ENCODE measurements at regions not wholly inside any gene's neighbourhood (a gene's known extent, or its start where the extent isn't known, plus 50 kb on each side); places are given as distances from the start of the nearest gene placed in this dataset.

- Histone ChIP-seq H2AFZ (ENCODE audit: low read depth, low read length) (no peak overlapping the region), H3K79me2 (replicated peaks; ENCODE audit: insufficient read depth, low read length) (no peaks in the 10 kb centered on the region), H3F3A (ENCODE audit: insufficient read depth, low read length, poor library complexity, severe bottlenecking) (no peaks in the 10 kb centered on the region), H3K9ac (ENCODE audit: low read length) (no peak overlapping the region), H3K9me2 (ENCODE audit: insufficient read depth, low read length) (no peaks in the 10 kb centered on the region), H3K4me3 (ENCODE audit: low read length) (no peak overlapping the region), H3K4me2 (ENCODE audit: low read length) (no peak overlapping the region), H3K36me3 (ENCODE audit: insufficient read depth, low read length) (no peaks in the 10 kb centered on the region), H3K9me3 (ENCODE audit: low read length) (no peaks in the 10 kb centered on the region), H4K20me1 (ENCODE audit: insufficient read depth) (no peaks in the 10 kb centered on the region), H3K27ac (ENCODE audit: low read length) (no peak overlapping the region), H3K27me3 (ENCODE audit: insufficient read depth, low read depth, low read length) (no peaks in the 10 kb centered on the region)
- no peak for TF ChIP-seq TAF1 (IDR thresholded peaks at IDR 0.05; ENCODE audit: low read depth)
- TF ChIP-seq MXI1 (conservative IDR thresholded peaks at IDR 0.05; ENCODE audit: poor library complexity, severe bottlenecking), result no peak
- no peak for TF ChIP-seq POLR2AphosphoS5 (IDR thresholded peaks at IDR 0.05)
- no peak for TF ChIP-seq CTCF (IDR thresholded peaks at IDR 0.05; ENCODE audit: poor library complexity, severe bottlenecking)
- no peak for TF ChIP-seq EP300 (conservative IDR thresholded peaks at IDR 0.05; ENCODE audit: poor library complexity, severe bottlenecking)
- TF ChIP-seq REST (IDR thresholded peaks at IDR 0.05; ENCODE audit: borderline replicate concordance), result no peak
- TF ChIP-seq RAD21 (conservative IDR thresholded peaks at IDR 0.05), result no peak
- TF ChIP-seq SMC3 (conservative IDR thresholded peaks at IDR 0.05; ENCODE audit: poor library complexity), result no peak
These were observed 90.6 kb downstream of the MID1IP1 start for GRCh38 chrX:38891641-38892413.

GRCh38 chrX:38893441-38893840, 92.2 kb downstream of the MID1IP1 start:
- Histone ChIP-seq H3K4me2 (ENCODE audit: low read length) (no peak overlapping the region), H3K9ac (ENCODE audit: low read length) (no peak overlapping the region), H3K79me2 (replicated peaks; ENCODE audit: insufficient read depth, low read length) (no peaks in the 10 kb centered on the region), H4K20me1 (ENCODE audit: insufficient read depth) (no peaks in the 10 kb centered on the region), H3K4me3 (ENCODE audit: low read length) (no peak overlapping the region), H3K9me2 (ENCODE audit: insufficient read depth, low read length) (no peaks in the 10 kb centered on the region), H3K9me3 (ENCODE audit: low read length) (no peaks in the 10 kb centered on the region), H3K27me3 (ENCODE audit: insufficient read depth, low read depth, low read length) (no peaks in the 10 kb centered on the region), H3F3A (ENCODE audit: insufficient read depth, low read length, poor library complexity, severe bottlenecking) (no peaks in the 10 kb centered on the region), H3K36me3 (ENCODE audit: insufficient read depth, low read length) (no peaks in the 10 kb centered on the region), H2AFZ (ENCODE audit: low read depth, low read length) (no peak overlapping the region), H3K27ac (ENCODE audit: low read length) (no peak overlapping the region)
- TF ChIP-seq EP300 (conservative IDR thresholded peaks at IDR 0.05; ENCODE audit: poor library complexity, severe bottlenecking) (no peak), REST (IDR thresholded peaks at IDR 0.05; ENCODE audit: borderline replicate concordance) (no peak)
